NB4 (cell line): ENCODE measurements at regions not wholly inside any gene's neighbourhood (a gene's known extent, or its start where the extent isn't known, plus 50 kb on each side); places are given as distances from the start of the nearest gene placed in this dataset.

Source experiments
- MYC ChIP-seq: IDR thresholded peaks from 2 replicates; pipeline ENCODE4 v1.6.1; 2011; ENCODE audit warnings: low read depth, low read length
- POLR2A ChIP-seq: IDR thresholded peaks from 2 replicates; pipeline ENCODE4 v1.6.1; 2011; ENCODE audit warnings: mild to moderate bottlenecking; ENCODE audit not compliant: insufficient read length; ENCODE audit errors: extremely low read depth
- TF ChIP-seq, protein P1 (sequence below): IDR thresholded peaks from one replicate; pipeline ENCODE4 v1.5.1; 2012; ENCODE audit warnings: low read depth, low read length
- TF ChIP-seq, protein P2 (sequence below): IDR thresholded peaks from 2 replicates; pipeline ENCODE4 v1.6.1; 2011; ENCODE audit warnings: low read depth, low read length

DNA sequence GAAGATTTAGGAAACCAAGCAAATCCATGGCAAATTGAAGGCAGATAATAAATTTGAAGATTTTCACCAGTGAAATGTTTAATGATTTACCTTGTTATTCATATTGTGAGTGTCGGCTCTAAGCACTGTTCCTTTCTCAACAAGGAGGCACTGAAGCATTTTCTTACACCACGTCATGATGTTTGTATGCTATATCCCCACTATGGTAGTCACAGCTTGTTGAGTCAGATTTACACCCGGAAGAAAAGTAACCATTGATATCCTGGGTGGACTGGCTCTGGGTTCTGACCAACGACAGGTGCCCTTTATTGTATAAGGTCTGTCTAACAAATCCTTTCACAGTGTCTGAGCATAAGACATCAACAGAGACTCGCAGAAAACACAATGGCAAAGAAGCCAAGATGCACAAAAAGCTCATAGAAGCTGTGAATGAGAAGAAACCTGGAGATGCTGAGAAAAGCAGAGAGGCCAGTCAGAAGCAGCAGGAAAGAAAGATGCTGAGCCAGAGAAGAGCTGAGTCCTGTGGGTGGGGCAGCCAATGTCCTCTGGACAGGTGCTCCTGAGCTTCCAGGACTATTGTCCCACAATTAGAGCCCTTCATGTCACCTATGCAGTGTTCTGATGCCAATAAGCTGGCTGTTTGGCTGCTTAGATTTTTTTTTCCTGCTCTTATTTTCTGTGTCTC, 49.7 kb upstream of the ARHGAP5 start:
- TF ChIP-seq POLR2A (no peak), MYC (no peak)
- TF ChIP-seq, protein P1, sequence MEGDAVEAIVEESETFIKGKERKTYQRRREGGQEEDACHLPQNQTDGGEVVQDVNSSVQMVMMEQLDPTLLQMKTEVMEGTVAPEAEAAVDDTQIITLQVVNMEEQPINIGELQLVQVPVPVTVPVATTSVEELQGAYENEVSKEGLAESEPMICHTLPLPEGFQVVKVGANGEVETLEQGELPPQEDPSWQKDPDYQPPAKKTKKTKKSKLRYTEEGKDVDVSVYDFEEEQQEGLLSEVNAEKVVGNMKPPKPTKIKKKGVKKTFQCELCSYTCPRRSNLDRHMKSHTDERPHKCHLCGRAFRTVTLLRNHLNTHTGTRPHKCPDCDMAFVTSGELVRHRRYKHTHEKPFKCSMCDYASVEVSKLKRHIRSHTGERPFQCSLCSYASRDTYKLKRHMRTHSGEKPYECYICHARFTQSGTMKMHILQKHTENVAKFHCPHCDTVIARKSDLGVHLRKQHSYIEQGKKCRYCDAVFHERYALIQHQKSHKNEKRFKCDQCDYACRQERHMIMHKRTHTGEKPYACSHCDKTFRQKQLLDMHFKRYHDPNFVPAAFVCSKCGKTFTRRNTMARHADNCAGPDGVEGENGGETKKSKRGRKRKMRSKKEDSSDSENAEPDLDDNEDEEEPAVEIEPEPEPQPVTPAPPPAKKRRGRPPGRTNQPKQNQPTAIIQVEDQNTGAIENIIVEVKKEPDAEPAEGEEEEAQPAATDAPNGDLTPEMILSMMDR = no peak
- TF ChIP-seq, protein P2, sequence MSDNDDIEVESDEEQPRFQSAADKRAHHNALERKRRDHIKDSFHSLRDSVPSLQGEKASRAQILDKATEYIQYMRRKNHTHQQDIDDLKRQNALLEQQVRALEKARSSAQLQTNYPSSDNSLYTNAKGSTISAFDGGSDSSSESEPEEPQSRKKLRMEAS = no peak
